Esophagus squamous epithelium (tissue), 5 donors: ENCODE measurements at regions not wholly inside any gene's neighbourhood (a gene's known extent, or its start where the extent isn't known, plus 50 kb on each side); places are given as distances from the start of the nearest gene placed in this dataset.

Experiments
- DNase-seq: peaks from one replicate; lab custom pipeline; 2025; lab: John Stamatoyannopoulos, UW
- H3K27ac ChIP-seq, 4 donors: fragments of 200-600 bp; sonication (generic); one replicate each; pipeline ENCODE4 v1.5.1; 2016 to 2019; ENCODE audit warnings: mild to moderate bottlenecking in 1 of 4
- H3K27me3 ChIP-seq, 4 donors: fragments of 200-600 bp; sonication (generic); 1 replicate in 3 of 4; 2 replicates in 1 of 4; pipeline versions ENCODE4 v1.5.1 to v1.6.0; 2017 to 2021; ENCODE audit warnings: antibody characterized with exemption in 1 of 4
- H3K36me3 ChIP-seq, 3 donors: fragments of 200-600 bp; sonication (generic); one replicate each; pipeline ENCODE4 v1.5.1; 2016 to 2019
- H3K4me1 ChIP-seq, 3 donors: fragments of 200-600 bp; sonication (generic); one replicate each; pipeline ENCODE4 v1.5.1; 2017 to 2019
- H3K4me3 ChIP-seq, 4 donors: fragments of 200-600 bp; sonication (generic); 1 replicate in 3 of 4; 2 replicates in 1 of 4; pipeline ENCODE4 v1.5.1; 2016 to 2019; ENCODE audit warnings: mild to moderate bottlenecking in 2 of 4, moderate library complexity in 1 of 4
- H3K9me3 ChIP-seq, 3 donors: fragments of 200-600 bp; sonication (generic); one replicate each; pipeline ENCODE4 v1.5.1; 2016 to 2019
- POLR2A ChIP-seq, 4 donors: fragments of 450-650 bp; IDR thresholded peaks; one replicate each; pipeline ENCODE4 v1.6.1; 2017; ENCODE audit warnings: antibody characterized with exemption in 4 of 4, mild to moderate bottlenecking in 4 of 4, moderate library complexity in 3 of 4
- WGBS, 2 donors: methylation state at CpG; one replicate each; pipeline ENCODE4 v1.1.5; 2018; 5-methylcytosine and 5-hydroxymethylcytosine counted together
- intact Hi-C: fragments of 100-400 bp; cut with DNase I; formaldehyde crosslinking; loops from one replicate; pipeline ENCODE4 v1.15.0; 2022
- TF ChIP-seq, protein P1 (sequence below), 6 experiments: fragments of 450-650 bp in 4 of 6; fragments of 200-600 bp in 2 of 6; sonication (generic) in 2 of 6; IDR thresholded peaks; one replicate each; pipeline ENCODE4 v1.5.1; 2016 to 2019; ENCODE audit warnings: antibody characterized with exemption in 6 of 6, mild to moderate bottlenecking in 4 of 6, moderate library complexity in 4 of 6
- donor health status: DM: yes; HTN: yes; CAD: no.

- 73 to 81% methylated on average over 1 to 5 of the region's 5 CpGs for WGBS, 2 donors
- intact Hi-C loops: no loop called here
Observed at GRCh38 chr18:29012364-29012763, 835.4 kb upstream of the CDH2 start.

DNA sequence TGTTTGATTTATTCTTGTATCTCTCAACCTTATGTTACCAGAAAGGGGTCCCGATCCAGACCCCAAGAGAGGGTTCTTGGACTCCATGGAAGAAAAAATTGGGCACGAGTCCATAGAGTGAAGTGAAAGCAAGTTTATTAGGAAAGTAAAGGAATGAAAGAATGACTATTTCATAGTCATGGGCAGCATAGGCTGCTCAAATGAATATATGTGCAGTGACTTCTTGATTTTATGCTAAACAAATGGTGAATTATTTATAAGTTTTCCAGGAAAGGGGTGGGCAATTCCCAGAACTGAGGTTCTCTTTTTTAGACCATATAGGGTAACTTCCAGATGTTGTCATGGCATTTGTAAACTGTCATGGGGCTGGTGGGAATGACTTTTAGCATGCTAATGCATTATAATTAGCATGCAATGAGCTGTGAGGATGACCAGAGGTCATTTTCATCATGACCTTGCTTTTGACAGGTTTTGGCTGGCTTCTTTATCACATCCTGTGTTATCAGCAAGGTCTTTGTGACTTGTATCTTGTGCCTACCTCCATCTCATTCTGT, 832.4 kb upstream of the CDH2 start:
- no peak for DNase-seq
- Histone ChIP-seq H3K36me3 (no peaks in the 10 kb centered on the region), H3K27me3 (no peaks in the 10 kb centered on the region), H3K27ac (no peak overlapping the region), H3K4me1 (no peaks in the 10 kb centered on the region), H3K4me3 (no peak overlapping the region), H3K9me3 (no peaks in the 10 kb centered on the region)
- 72 to 87% methylated on average over 2 of the region's 2 CpGs for WGBS, 2 donors
- TF ChIP-seq POLR2A (IDR thresholded peaks at IDR 0.05): no peak
- TF ChIP-seq, protein P1, sequence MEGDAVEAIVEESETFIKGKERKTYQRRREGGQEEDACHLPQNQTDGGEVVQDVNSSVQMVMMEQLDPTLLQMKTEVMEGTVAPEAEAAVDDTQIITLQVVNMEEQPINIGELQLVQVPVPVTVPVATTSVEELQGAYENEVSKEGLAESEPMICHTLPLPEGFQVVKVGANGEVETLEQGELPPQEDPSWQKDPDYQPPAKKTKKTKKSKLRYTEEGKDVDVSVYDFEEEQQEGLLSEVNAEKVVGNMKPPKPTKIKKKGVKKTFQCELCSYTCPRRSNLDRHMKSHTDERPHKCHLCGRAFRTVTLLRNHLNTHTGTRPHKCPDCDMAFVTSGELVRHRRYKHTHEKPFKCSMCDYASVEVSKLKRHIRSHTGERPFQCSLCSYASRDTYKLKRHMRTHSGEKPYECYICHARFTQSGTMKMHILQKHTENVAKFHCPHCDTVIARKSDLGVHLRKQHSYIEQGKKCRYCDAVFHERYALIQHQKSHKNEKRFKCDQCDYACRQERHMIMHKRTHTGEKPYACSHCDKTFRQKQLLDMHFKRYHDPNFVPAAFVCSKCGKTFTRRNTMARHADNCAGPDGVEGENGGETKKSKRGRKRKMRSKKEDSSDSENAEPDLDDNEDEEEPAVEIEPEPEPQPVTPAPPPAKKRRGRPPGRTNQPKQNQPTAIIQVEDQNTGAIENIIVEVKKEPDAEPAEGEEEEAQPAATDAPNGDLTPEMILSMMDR (IDR thresholded peaks at IDR 0.05): no peak
- intact Hi-C loops: no loop called here

More at GRCh38 chr18:29012364-29012763, 835.4 kb upstream of the CDH2 start:
- TF ChIP-seq POLR2A (IDR thresholded peaks at IDR 0.05): no peak
- TF ChIP-seq, protein P1 (IDR thresholded peaks at IDR 0.05): no peak
- Histone ChIP-seq H3K4me3 (no peak overlapping the region), H3K4me1 (no peaks in the 10 kb centered on the region), H3K27ac (no peak overlapping the region), H3K36me3 (no peaks in the 10 kb centered on the region), H3K27me3 (no peaks in the 10 kb centered on the region), H3K9me3 (no peaks in the 10 kb centered on the region)
- no peak for DNase-seq

DNA sequence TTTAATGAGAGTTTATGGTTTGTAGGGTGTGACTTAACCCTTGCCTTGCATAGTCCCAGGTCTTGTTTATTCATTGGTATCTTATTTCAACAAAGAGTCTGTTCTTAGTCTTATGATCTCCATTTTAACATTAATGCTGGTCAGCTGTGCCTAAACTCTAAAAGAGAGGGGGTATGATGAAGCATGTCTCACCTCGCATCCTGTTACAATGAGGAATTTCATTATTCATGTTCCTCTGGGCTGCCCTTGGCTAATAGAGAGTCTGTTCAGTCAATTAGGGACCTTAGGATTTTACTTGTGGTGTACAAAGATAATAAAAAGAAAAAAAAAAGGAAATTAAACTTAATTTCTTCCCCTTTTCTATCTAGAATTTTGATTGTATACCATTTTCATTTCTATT, 831.9 kb upstream of the CDH2 start:
- TF ChIP-seq POLR2A (IDR thresholded peaks at IDR 0.05): no peak
- TF ChIP-seq, protein P1 (IDR thresholded peaks at IDR 0.05): no peak
- intact Hi-C loops: no loop called here
- WGBS, 2 donors: 84 to 88% methylated on average over 1 of the region's 1 CpG
- Histone ChIP-seq H3K4me3 (no peak overlapping the region), H3K4me1 (no peaks in the 10 kb centered on the region), H3K27ac (no peak overlapping the region), H3K27me3 (no peaks in the 10 kb centered on the region), H3K36me3 (no peaks in the 10 kb centered on the region), H3K9me3 (no peaks in the 10 kb centered on the region)
- no peak for DNase-seq

- DNase-seq: no peak
- H3K27me3 ChIP-seq: no peaks in the 10 kb centered on the region
- no peak overlapping the region for H3K4me3 ChIP-seq
- 60 to 76% methylated on average over 2 of the region's 2 CpGs for WGBS, 2 donors
- no peaks in the 10 kb centered on the region for H3K36me3 ChIP-seq
- H3K4me1 ChIP-seq: no peaks in the 10 kb centered on the region
- TF ChIP-seq, protein P1 (IDR thresholded peaks at IDR 0.05): no peak
- no peak for TF ChIP-seq POLR2A (IDR thresholded peaks at IDR 0.05)
- H3K27ac ChIP-seq: no peak overlapping the region
- intact Hi-C loops: no loop called here
- no peaks in the 10 kb centered on the region for H3K9me3 ChIP-seq
Observed at GRCh38 chr18:29007986-29008654, 831.2 kb upstream of the CDH2 start.

DNA sequence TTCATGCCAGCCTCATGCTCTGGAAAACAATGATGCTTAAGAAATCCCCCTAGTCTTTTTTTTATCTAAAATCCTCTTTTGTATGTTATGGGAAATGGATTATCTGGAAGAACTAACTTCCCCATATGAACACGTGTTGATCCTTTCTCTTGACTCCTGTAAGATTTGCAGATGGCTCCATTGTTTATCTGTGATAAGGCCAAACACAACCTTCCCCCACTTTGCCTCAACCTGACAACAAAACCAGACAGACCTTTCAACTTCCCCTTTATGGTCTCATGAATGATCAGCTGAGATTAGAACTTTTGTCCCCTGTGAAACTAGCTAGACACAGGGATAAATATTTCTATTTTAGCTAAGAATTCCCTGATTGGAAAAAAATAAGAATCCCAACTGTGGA, 828.0 kb upstream of the CDH2 start:
- H3K27ac ChIP-seq: no peak overlapping the region
- no peaks in the 10 kb centered on the region for H3K4me1 ChIP-seq
- no peaks in the 10 kb centered on the region for H3K9me3 ChIP-seq
- H3K4me3 ChIP-seq: no peak overlapping the region
- intact Hi-C loops: no loop called here
- DNase-seq: no peak
- TF ChIP-seq, protein P1 (IDR thresholded peaks at IDR 0.05): no peak
- TF ChIP-seq POLR2A (IDR thresholded peaks at IDR 0.05): no peak
- H3K36me3 ChIP-seq: no peaks in the 10 kb centered on the region
- whole genome bisulfite sequencing, 2 donors: 5 to 13% methylated on average over 1 of the region's 1 CpG
- H3K27me3 ChIP-seq: no peaks in the 10 kb centered on the region
